Thyroid gland (tissue), 4 donors: ENCODE measurements at regions not wholly inside any gene's neighbourhood (a gene's known extent, or its start where the extent isn't known, plus 50 kb on each side); places are given as distances from the start of the nearest gene placed in this dataset.

Experiments used
- CTCF ChIP-seq, 6 experiments: fragments of 200-600 bp in 3 of 6; fragments of 450-650 bp in 3 of 6; sonication (generic) in 3 of 6; IDR thresholded peaks; one replicate each; pipeline ENCODE4 v1.5.1; 2016 to 2019; ENCODE audit warnings: antibody characterized with exemption in 6 of 6, mild to moderate bottlenecking in 2 of 6, inconsistent platforms in 1 of 6, moderate library complexity in 1 of 6
- POLR2A ChIP-seq, 2 donors: fragments of 450-650 bp; IDR thresholded peaks; one replicate each; pipeline ENCODE4 v1.6.1; 2017; ENCODE audit warnings: antibody characterized with exemption in 2 of 2, mild to moderate bottlenecking in 2 of 2, moderate library complexity in 1 of 2

GRCh38 chr18:44341759-44342158 lies 338.9 kb upstream of the SETBP1 start:
- no peak for TF ChIP-seq CTCF (IDR thresholded peaks at IDR 0.05)
- TF ChIP-seq POLR2A (IDR thresholded peaks at IDR 0.05): no peak
